Sigmoid colon (tissue), 4 donors: ENCODE measurements at regions not wholly inside any gene's neighbourhood (a gene's known extent, or its start where the extent isn't known, plus 50 kb on each side); places are given as distances from the start of the nearest gene placed in this dataset.

ENCODE experiments used
- POLR2AphosphoS5 ChIP-seq, 4 donors: sonication (generic); formaldehyde crosslinking; IDR thresholded peaks; one replicate each; pipeline ENCODE4 v1.6.1; 2017; ENCODE audit warnings: antibody characterized with exemption in 4 of 4
- TF ChIP-seq, protein P1 (sequence below), 4 experiments: fragments of 450-650 bp in 3 of 4; fragments of 200-600 bp in 1 of 4; IDR thresholded peaks; one replicate each; pipeline ENCODE4 v1.5.1; 2016 to 2019; ENCODE audit warnings: antibody characterized with exemption in 4 of 4, mild to moderate bottlenecking in 3 of 4, moderate library complexity in 2 of 4

DNA sequence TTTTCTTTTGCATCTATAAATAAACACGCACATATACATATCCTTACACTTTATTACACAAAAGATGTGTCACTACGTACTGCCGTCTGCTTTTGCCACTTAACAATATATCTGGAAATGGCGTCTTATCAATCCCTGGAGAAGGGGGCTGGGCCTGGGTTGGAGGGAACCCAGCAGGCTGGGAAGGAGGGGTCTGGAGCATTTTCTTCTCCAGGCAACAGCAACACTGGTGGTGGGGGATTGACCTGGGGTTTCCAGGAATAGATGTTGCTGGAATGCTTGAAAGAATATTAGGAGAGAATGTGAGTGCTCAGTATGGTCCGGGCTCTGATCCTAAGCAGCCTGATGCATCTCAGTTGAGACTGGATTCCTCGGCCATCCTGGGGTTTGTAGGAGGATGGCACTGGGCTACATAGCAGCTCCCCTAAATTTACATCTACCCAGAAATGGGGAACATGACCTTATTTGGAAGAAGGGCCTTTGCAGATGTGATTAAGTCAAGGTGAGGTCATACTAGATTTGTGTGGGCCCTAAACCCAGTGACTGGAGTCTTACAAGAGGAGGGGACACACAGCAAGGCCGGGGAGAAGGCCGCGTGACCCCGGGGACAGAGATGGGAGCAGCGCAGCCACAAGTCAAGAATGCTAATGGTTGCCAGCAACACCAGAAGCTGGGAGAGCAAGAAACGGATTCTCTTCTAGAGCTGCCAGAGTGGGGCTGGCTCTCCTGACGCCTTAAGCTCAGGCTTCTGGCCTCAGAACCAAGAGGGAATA is 98.6 kb downstream of the SIK1 start:
- no peak for TF ChIP-seq POLR2AphosphoS5 (IDR thresholded peaks at IDR 0.05)
- TF ChIP-seq, protein P1, sequence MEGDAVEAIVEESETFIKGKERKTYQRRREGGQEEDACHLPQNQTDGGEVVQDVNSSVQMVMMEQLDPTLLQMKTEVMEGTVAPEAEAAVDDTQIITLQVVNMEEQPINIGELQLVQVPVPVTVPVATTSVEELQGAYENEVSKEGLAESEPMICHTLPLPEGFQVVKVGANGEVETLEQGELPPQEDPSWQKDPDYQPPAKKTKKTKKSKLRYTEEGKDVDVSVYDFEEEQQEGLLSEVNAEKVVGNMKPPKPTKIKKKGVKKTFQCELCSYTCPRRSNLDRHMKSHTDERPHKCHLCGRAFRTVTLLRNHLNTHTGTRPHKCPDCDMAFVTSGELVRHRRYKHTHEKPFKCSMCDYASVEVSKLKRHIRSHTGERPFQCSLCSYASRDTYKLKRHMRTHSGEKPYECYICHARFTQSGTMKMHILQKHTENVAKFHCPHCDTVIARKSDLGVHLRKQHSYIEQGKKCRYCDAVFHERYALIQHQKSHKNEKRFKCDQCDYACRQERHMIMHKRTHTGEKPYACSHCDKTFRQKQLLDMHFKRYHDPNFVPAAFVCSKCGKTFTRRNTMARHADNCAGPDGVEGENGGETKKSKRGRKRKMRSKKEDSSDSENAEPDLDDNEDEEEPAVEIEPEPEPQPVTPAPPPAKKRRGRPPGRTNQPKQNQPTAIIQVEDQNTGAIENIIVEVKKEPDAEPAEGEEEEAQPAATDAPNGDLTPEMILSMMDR (IDR thresholded peaks at IDR 0.05): no peak
